ENCODE measurements at regions not wholly inside any gene's neighbourhood (a gene's known extent, or its start where the extent isn't known, plus 50 kb on each side); places are given as distances from the start of the nearest gene placed in this dataset.

GRCh38 chr20:23136893-23137745 is 51.0 kb upstream of the CD93 start:
- DNase-seq (ENCODE audit: low spot score), result no peak

DNA sequence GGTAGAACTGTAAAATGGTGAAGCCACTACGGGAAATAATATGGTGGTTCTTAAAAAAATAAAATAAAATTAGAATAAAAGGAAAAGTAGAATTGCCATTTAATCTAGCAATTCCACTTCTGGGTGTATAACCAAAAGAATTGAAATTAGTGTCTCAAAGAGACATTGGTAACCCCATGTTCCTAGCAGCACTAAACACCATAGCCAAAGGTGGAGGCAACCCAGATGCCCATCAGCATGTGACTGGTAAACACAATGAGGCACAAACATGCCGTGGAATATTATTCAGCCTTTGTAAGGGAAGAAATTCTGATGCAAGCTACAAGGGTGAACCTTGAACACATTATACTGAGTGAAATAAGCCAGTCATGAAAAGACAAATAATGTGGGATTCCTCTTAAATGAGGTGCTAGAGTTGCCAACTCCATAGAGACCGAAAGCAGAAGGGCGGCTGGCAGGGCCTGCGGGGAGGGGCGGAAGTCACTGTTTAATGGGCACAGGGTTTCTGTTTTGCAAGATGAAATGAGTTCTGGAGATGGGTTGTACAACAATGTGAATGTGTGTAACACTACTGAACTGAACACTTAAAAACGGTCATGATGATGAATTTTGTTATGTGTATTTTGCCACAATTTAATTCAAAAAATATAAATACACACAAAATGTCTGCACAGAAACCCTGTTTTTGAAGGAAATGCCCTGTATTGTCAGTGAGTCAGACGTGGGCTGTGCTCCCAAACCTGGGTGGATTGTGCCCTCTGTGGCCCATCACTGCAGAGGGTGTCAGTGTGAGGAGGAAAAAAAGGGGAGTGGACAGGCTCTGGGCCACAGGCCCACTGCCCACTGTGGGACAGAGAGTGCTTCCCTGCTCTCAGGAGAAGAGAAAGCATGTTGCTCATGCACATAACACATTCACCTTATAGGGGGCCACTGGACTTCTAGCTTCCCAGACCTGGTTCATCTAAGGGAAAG is 49.6 kb upstream of the CD93 start:
- no peak for DNase-seq (ENCODE audit: low spot score)

Data from activated CD4-positive, alpha-beta T cell treated with anti-CD3 and anti-CD28 coated beads, Interleukin-2, Interleukin-4, amounts not matched to agents 100 ng/mL and 50 ng/mL, durations not matched to agents 16 hours and 8 hours (primary cell).